Posterior vena cava (tissue), 2 donors: ENCODE measurements at regions not wholly inside any gene's neighbourhood (a gene's known extent, or its start where the extent isn't known, plus 50 kb on each side); places are given as distances from the start of the nearest gene placed in this dataset.
"Not testable (repeated sequence)": the region's sequence is repeated elsewhere in the genome, so short reads cannot be mapped to it uniquely, and the experiment has no call there.

ENCODE experiments used
- DNase-seq: peaks from one replicate; pipeline ENCODE4 v3.0.0-alpha.2; 2020; ENCODE audit warnings: low spot score
- intact Hi-C, 2 donors: fragments of 100-400 bp; cut with DNase I; formaldehyde crosslinking; loops; one replicate each; pipeline versions ENCODE4 v1.14.1 to v1.14.2; 2022 to 2023
- donor health status: DM: yes; HTN: yes; CAD: no.
- donor health status: DM: yes; HTN: yes; CAD: no.

- intact Hi-C loops: loop anchor here in 1 of 2 donors (1.0 kb wide), 1 partner anchor 25 kb away; no protein-coding TSS in a partner anchor
- not testable (repeated sequence) for DNase-seq
Measured at GRCh38 chr20:48396981-48397861, 430.6 kb downstream of the PREX1 start.

- intact Hi-C loops: no loop called here
Measured at GRCh38 chr20:48395816-48396546, 431.8 kb downstream of the PREX1 start.

DNA sequence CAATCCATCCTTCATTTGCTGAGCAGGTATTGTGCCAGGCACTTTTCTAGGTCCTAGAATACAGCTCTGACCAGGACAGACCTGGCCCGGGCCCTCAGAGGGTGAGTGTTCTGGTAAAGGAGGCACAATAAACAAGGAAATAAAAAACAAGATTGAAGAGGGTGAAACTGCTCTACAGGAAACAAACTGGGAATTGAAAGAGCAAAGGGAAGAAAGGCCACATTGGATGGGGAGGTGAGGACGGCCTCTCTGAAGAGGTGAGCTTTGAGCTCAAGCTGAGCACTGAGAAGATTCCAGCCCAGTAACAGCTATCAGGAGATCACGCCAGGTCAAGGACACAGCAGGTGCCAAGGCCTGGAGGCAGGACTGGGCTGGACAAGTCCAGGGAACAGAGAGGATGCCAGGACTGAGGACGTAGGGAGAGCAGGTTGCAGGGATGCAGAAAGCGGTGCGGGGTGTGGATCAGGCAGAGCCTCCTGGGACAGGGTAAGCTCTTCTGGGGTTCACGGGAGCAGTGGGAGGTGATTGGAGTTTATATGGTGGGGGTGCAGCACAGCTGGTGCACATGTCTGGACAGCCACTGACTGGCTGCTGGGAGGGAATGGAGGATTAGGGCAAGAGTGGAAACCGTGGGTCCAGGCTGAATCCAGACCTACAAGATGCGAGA, 433.3 kb downstream of the PREX1 start:
- DNase-seq: no peak
- intact Hi-C loops: no loop called here

More at GRCh38 chr20:48395816-48396546, 431.8 kb downstream of the PREX1 start:
- DNase-seq: no peak

GRCh38 chr20:48393737-48394314, 434.0 kb downstream of the PREX1 start:
- intact Hi-C loops: no loop called here

GRCh38 chr20:48393311-48393685, 434.5 kb downstream of the PREX1 start:
- DNase-seq: no peak
- intact Hi-C loops: no loop called here

More at GRCh38 chr20:48393737-48394314, 434.0 kb downstream of the PREX1 start:
- DNase-seq: no peak

DNA sequence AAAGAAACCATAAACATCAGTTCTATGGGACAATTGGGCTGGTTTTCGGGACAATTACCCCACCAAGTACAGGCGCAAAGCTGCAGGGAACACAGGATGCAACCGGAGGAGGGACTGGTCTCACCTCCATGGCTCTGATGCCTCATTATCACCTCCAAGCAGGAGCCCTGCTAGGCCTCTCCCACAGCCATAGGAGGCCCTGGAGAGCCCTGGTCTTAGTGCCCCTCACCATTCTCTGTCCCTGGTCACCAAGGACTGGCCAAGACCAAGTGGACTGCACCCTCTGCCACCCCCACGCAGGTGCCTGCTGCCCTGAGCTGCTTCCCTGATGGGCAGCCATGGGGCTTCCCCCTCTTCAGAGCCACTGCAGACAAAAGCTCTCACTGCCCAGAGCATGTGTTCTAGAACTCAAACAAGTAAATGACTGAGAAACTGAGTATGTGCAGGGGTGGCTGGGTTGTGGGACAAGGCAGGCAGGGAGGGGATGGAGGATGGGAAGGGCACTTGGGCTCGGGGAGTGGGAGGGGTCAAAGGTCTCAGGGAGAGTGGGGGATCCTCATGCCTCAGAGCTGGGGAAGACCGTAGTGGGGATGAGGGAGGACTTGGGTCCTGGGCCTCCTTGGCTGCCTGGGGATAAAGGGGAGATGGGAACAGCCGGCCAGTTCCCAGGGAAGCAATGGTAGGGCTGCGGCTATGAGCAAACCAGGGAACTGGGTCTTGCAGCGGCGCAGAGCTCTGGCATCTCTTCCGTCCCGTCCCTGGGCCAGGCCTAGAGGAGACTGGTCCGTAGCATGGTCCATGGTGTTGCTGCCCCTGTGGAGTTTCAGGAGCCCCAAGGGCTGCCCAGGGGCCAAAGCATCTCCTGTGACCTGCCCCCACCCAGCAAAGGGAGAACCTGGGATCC, 435.1 kb downstream of the PREX1 start:
- intact Hi-C loops: no loop called here
- DNase-seq: no peak

DNA sequence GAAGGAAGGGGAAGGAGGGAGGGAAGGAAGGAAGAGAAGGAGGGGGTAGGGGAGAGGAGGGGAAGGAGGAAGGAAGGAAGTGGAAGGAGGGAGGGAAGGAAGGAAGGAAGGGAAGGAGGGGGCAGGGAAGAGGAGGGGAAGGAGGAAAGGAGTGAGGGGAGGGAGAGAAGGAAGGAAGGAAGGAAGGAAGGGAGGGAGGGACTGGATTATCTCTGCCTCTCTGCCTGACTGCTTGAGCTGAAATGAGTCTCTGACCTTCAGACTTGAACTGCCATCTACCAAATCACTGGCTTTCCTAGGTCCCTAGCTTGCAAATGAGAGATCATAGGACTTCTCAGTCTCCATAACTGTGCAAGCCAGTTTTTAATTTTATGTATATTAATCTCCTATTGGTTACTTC, 436.8 kb downstream of the PREX1 start:
- intact Hi-C loops: no loop called here
- no peak for DNase-seq

GRCh38 chr20:48387675-48388074, 440.1 kb downstream of the PREX1 start:
- intact Hi-C loops: no loop called here
- no peak for DNase-seq

DNA sequence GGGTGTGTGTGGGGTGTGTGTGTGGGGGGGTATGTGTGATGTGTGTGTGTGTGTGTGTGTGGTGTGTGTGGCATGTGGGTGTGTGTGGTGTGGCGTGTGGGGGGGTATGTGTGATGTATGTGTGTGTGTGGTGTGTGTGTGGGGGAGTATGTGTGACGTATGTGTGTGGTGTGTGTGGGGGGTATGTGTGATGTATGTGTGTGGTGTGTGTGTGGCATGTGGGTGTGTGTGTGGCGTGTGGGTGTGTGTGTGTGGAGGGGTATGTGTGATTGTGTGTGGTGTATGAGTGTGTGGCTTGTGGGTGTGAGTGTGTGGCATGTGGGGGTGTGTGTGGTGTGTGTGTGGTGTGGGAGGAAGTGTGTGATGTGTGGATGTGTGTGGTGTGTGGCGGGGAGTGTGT, 442.3 kb downstream of the PREX1 start:
- intact Hi-C loops: no loop called here

GRCh38 chr20:48385114-48385513, 442.7 kb downstream of the PREX1 start:
- intact Hi-C loops: no loop called here
- DNase-seq: no peak

More for the DNA sequence above, 442.3 kb downstream of the PREX1 start:
- DNase-seq: no peak

- DNase-seq: no peak
- intact Hi-C loops: no loop called here
Measured at GRCh38 chr20:48384147-48384818, 443.5 kb downstream of the PREX1 start.

DNA sequence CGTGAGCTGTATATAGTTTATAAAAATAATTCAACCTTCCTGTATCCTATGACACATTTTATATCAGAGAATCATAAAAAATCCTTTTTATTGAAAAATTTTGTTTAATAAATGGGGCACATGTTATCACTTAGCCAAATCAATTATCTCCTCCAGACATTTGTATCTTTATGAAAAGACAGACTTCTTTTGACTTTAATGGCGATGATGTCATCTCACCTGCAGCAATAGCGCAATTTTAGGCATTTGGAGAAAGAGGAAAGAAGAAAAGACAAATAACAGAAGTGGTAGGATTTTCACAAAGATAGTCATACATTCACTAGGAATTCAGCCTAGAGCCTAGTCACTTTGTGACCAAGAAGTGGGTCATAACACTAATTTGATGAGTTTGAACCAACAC, 444.5 kb downstream of the PREX1 start:
- intact Hi-C loops: no loop called here
- DNase-seq: no peak

DNA sequence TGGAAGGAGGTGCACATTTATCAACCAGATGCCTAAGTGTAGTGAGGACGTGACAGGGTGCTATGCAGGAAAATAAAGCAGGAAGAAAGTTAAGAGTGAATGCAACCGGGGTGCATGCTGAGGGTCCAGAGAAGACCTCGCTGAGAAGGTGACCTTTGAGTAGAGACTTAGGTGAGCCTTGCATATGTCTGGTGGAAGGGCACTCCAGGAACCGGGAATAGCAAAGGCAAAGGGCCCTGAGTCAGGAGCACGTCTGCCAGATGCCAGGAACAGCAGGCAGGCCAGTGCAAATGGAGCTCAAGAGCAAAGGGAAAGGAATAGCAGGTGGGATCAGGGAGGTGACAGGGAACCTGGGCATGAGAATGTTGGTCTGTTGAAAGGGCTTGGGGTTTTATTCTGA, 445.5 kb downstream of the PREX1 start:
- intact Hi-C loops: no loop called here
- no peak for DNase-seq

GRCh38 chr20:48381353-48382120, 446.3 kb downstream of the PREX1 start:
- intact Hi-C loops: no loop called here
- DNase-seq: no peak

GRCh38 chr20:48380661-48381060, 447.1 kb downstream of the PREX1 start:
- DNase-seq: no peak
- intact Hi-C loops: no loop called here

DNA sequence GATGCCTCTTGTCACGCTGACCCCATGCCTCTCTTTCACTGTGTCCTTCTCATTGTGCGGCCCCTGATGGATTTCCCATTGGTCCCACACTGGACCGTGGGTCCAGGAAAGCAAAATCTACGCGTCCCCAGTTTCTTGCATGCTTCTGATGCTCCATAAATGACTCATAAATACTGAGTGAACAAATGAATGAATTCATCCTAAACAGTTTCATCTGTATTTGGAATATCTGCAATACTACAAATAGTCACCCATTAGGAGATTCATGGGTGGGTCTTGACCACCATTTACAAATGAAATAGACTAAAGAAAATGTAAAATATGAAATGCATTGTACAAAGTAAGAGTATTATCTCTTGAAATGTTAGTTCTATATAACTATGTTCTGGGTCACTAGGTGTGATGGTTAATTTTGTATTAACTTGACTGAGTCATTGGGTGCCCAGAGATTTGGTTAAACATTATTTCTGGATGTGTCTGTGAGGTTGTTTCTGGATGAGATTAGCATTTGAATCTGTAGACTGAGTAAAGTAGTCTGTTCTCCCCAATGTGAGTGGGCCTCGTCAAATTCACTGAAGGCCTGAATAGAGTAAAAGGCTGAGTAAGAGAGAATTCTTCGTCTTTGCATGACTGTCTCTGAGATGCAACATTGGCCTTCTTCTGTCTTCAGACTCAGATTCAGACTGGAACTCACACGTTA, 448.7 kb downstream of the PREX1 start:
- intact Hi-C loops: no loop called here
- DNase-seq: peak; percentile 1

DNA sequence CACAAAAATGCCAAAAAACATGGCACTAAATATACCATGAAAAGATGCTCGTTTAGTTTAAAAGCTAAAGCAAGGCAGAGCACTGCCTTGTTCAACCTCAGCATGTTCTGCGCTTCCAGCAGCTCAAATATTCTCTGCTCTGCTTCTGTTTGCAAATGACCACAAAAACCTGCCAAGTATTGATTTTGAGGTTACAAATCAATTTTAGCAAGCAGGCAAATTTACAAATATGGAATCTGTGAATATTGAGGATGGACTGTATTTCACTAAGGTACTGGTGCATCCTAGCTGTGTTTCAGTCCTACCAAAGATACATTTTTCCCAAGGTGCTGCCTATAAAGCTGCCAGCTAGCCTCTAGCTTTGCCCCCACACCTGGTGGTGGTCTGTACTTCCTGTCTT, 449.9 kb downstream of the PREX1 start:
- DNase-seq: no peak
- intact Hi-C loops: no loop called here
